ENCODE measurements at regions not wholly inside any gene's neighbourhood (a gene's known extent, or its start where the extent isn't known, plus 50 kb on each side); places are given as distances from the start of the nearest gene placed in this dataset.

DNA sequence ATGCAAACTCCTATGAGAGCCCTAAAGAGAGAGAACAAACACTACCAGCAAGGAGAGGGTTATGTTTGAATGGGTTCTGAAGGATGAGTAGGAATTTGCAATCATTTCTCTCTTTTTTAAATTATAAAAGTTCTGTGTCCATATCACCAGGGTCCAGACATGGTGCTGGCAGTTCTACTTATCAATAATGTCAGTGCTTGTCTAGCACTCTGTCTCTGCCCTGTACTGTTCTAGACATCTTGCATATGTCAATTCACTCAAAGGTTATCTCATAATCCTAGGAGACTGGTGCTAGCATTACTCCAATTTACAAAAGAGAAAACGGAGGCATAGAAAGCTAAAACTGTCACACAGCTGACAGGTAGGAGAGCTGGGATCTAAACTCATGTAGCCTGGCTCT lies 101.3 kb downstream of the VEGFA start (continued):
- no peak for TF ChIP-seq HEY1 (CRISPR knock-in tag; IDR thresholded peaks at IDR 0.05; ENCODE audit: borderline replicate concordance)
- TF ChIP-seq, protein P1, sequence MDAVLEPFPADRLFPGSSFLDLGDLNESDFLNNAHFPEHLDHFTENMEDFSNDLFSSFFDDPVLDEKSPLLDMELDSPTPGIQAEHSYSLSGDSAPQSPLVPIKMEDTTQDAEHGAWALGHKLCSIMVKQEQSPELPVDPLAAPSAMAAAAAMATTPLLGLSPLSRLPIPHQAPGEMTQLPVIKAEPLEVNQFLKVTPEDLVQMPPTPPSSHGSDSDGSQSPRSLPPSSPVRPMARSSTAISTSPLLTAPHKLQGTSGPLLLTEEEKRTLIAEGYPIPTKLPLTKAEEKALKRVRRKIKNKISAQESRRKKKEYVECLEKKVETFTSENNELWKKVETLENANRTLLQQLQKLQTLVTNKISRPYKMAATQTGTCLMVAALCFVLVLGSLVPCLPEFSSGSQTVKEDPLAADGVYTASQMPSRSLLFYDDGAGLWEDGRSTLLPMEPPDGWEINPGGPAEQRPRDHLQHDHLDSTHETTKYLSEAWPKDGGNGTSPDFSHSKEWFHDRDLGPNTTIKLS (IDR thresholded peaks at IDR 0.05; ENCODE audit: borderline replicate concordance, low read depth) = no peak
- no peak for TF ChIP-seq NR4A1 (CRISPR knock-in tag; IDR thresholded peaks at IDR 0.05)
- 0 out of 2 replicates have a peak, but pooled peaks have one; percentile 37 for TF ChIP-seq NR4A1 (tag; IDR thresholded peaks at IDR 0.05)
- TF ChIP-seq POLR3G (IDR thresholded peaks at IDR 0.05; ENCODE audit: extremely low read depth, insufficient read length, insufficient replicate concordance) = no peak
- TF ChIP-seq CBFA2T2 (conservative IDR thresholded peaks at IDR 0.05) = peak; percentile 44

GRCh38 chr6:43870660-43871061 lies 100.7 kb downstream of the VEGFA start:
- Histone ChIP-seq H2AFZ (ENCODE audit: low read depth, low read length) (no peak overlapping the region), H3K79me2 (ENCODE audit: control insufficient read depth, insufficient read depth, low read length) (no peaks in the 10 kb centered on the region), H3K9me1 (ENCODE audit: control insufficient read depth, insufficient read depth, low read length) (no peaks in the 10 kb centered on the region), H3K27me3 (ENCODE audit: control insufficient read depth in 2 of 2, insufficient read depth in 2 of 2, low read length in 2 of 2) (no peaks in the 10 kb centered on the region), H4K20me1 (replicated peaks; ENCODE audit: control insufficient read depth, insufficient read depth, low read length) (no peaks in the 10 kb centered on the region), H3K9ac (ENCODE audit: insufficient read depth in 1 of 2, low read depth in 2 of 2, low read length in 2 of 2) (no peak overlapping the region), H3K27ac (ENCODE audit: extremely low read depth, low read depth, low read length) (no peak overlapping the region), H3K36me3 (ENCODE audit: control insufficient read depth, insufficient read depth, low read length) (no peaks in the 10 kb centered on the region), H3K4me3 (no peak overlapping the region), H3K9me3 (replicated peaks; ENCODE audit: control insufficient read depth, insufficient read depth, low read depth, low read length) (no peaks in the 10 kb centered on the region), H3K4me1 (replicated peaks in 1 of 2; ENCODE audit: control insufficient read depth in 2 of 2, insufficient read depth in 2 of 2, low read length in 2 of 2) (peaks cover 10 to 27% of the 10 kb centered on the region in 2 experiments), H3K4me2 (ENCODE audit: insufficient read depth, low read length) (no peak overlapping the region)
- no peak for DNase-seq (ENCODE audit: extremely low read depth in 1 of 4, low spot score in 3 of 4)
- in situ Hi-C loops (cut with MboI) (no loop called here), intact Hi-C loops (cut with micrococcal nuclease) (no loop called here)
- ChIA-PET POLR2A (interaction anchor here (1.0 kb wide), 1 partner anchor 20 kb away, joined by 3 read pairs; no protein-coding TSS in a partner anchor), CTCF (ENCODE audit: low intra/inter-chr PET ratio) (no interaction called here)
- BruUV-seq (replicated peaks) = no TSS peak
- no peak for ATAC-seq
- no peak for FAIRE-seq
- WGBS (ENCODE audit: insufficient coverage, low coverage, missing lambda C conversion rate) = 13% methylated on average over 3 of the region's 3 CpGs
- TF ChIP-seq EWSR1 (IDR thresholded peaks at IDR 0.05; ENCODE audit: borderline replicate concordance, low read depth, partially characterized antibody) = no peak
- TF ChIP-seq GATAD2A (IDR thresholded peaks at IDR 0.05) = 0 out of 2 replicates have a peak, but pooled peaks have one; percentile 18
- peak; percentile 8; the same call in 1 of the 2 replicates for TF ChIP-seq ARID1B (IDR thresholded peaks at IDR 0.05)
- TF ChIP-seq ZNF512 (tag; IDR thresholded peaks at IDR 0.05) = peak; percentile 93
- no peak for TF ChIP-seq SAFB (IDR thresholded peaks at IDR 0.05; ENCODE audit: borderline replicate concordance, low read depth, low read length)
- TF ChIP-seq HDAC1 (IDR thresholded peaks at IDR 0.05) = peak in 1 of 2 experiments; percentile 57; a peak in 1 of 4 replicates
- TF ChIP-seq ZFPM2 (CRISPR knock-in tag; IDR thresholded peaks at IDR 0.05) = no peak
- 0 out of 2 replicates have a peak, but pooled peaks have one; percentile 31 for TF ChIP-seq HBP1 (CRISPR knock-in tag; IDR thresholded peaks at IDR 0.05)
- peak; percentile 48 for TF ChIP-seq MTA2 (IDR thresholded peaks at IDR 0.05; ENCODE audit: low read depth)
- TF ChIP-seq SMARCE1 (IDR thresholded peaks at IDR 0.05) = peak; percentile 34; the same call in 1 of the 2 replicates
- TF ChIP-seq MTA1 (IDR thresholded peaks at IDR 0.05; ENCODE audit: borderline replicate concordance) = 0 out of 2 replicates have a peak, but pooled peaks have one; percentile 34
- no peak for TF ChIP-seq ZNF507 (tag; conservative IDR thresholded peaks at IDR 0.05)

Data from K562 (cell line).